Transverse colon (tissue), 4 donors: ENCODE measurements at regions not wholly inside any gene's neighbourhood (a gene's known extent, or its start where the extent isn't known, plus 50 kb on each side); places are given as distances from the start of the nearest gene placed in this dataset.

Experiments used
- DNase-seq: peaks from one replicate; pipeline ENCODE4 v3.0.0-alpha.2; 2019
- H3K27ac ChIP-seq, 4 donors: fragments of 200-600 bp; sonication (generic); 2 replicates each; pipeline ENCODE4 v1.5.1; 2016 to 2018; ENCODE audit warnings: inconsistent platforms in 4 of 4
- H3K27me3 ChIP-seq: fragments of 200-600 bp; sonication (generic); 2 replicates; pipeline ENCODE4 v1.5.1; 2017; ENCODE audit warnings: inconsistent platforms
- H3K36me3 ChIP-seq, 4 donors: fragments of 200-600 bp; sonication (generic); 2 replicates each; pipeline ENCODE4 v1.5.1; 2017 to 2019; ENCODE audit warnings: inconsistent platforms in 4 of 4
- H3K4me1 ChIP-seq, 4 donors: fragments of 200-600 bp; sonication (generic); 2 replicates each; pipeline ENCODE4 v1.5.1; 2017 to 2020; ENCODE audit warnings: inconsistent platforms in 4 of 4
- H3K4me3 ChIP-seq, 4 donors: fragments of 200-600 bp; sonication (generic); 1 replicate in 1 of 4; 2 replicates in 3 of 4; pipeline versions ENCODE4 v1.5.1 to v1.6.1; 2017 to 2019; ENCODE audit warnings: inconsistent platforms in 4 of 4
- H3K9me3 ChIP-seq, 2 donors: fragments of 200-600 bp; sonication (generic); 2 replicates each; pipeline ENCODE4 v1.5.1; 2017 to 2019; ENCODE audit warnings: inconsistent platforms in 2 of 2
- EP300 ChIP-seq: sonication (generic); formaldehyde crosslinking; IDR thresholded peaks from one replicate; pipeline ENCODE4 v1.6.1; 2017; ENCODE audit warnings: antibody characterized with exemption, low read depth
- POLR2A ChIP-seq: fragments of 450-650 bp; IDR thresholded peaks from one replicate; pipeline ENCODE4 v1.6.1; 2016; ENCODE audit warnings: antibody characterized with exemption, mild to moderate bottlenecking, moderate library complexity
- POLR2AphosphoS5 ChIP-seq, 3 donors: sonication (generic); formaldehyde crosslinking; IDR thresholded peaks; one replicate each; pipeline ENCODE4 v1.6.1; 2016; ENCODE audit warnings: antibody characterized with exemption in 3 of 3
- WGBS, 2 donors: methylation state at CpG; one replicate each; pipeline ENCODE4 v1.1.5; 2018; ENCODE audit warnings: low coverage in 1 of 2; 5-methylcytosine and 5-hydroxymethylcytosine counted together
- in situ Hi-C, 4 donors: fragments of 200-750 bp; cut with MboI; loops; one replicate each; pipeline versions ENCODE4 v1.15.0 to v1.15.1; 2017; ENCODE audit warnings: low sequenced_read_pairs in 3 of 4, low pct_ligation_motif_present in 1 of 4, low pct_unique_long_range_greater_than_20kb in 1 of 4
- intact Hi-C: fragments of 100-400 bp; cut with DNase I; formaldehyde crosslinking; loops from one replicate; pipeline ENCODE4 v1.15.1; 2023; ENCODE audit warnings: low total_unique reads
- TF ChIP-seq, protein P1 (sequence below), 5 experiments: fragments of 200-600 bp in 3 of 5; fragments of 450-650 bp in 2 of 5; sonication (generic) in 3 of 5; IDR thresholded peaks; 1 replicate in 2 of 5; 2 replicates in 3 of 5; pipeline ENCODE4 v1.5.1; 2016 to 2017; ENCODE audit warnings: antibody characterized with exemption in 5 of 5, inconsistent platforms in 3 of 5, mild to moderate bottlenecking in 2 of 5, moderate library complexity in 1 of 5

DNA sequence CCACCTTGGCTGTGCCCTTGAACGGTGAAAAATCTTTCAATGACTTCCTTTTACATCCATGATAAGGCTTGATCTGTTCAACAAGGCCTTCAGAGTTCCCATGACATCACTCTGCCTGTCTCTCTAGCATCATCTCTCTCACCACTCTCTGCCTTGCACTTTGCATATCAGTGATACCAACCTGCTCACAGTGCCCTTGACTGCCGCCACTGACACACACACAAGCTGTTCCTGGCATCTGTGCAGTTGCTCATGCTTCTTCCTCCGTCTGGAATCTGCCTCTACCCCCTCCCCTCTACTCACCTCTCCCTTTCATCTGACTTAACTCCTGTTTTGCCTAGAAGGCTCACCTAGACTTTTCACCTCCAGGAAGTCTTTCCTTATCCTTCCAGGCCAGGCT, 79.1 kb upstream of the SEC11C start:
- no peak for DNase-seq
- Histone ChIP-seq H3K36me3 (no peaks in the 10 kb centered on the region), H3K4me1 (peaks cover 0 to 6% (median 0%) of the 10 kb centered on the region in 4 donors), H3K9me3 (no peaks in the 10 kb centered on the region), H3K27me3 (no peaks in the 10 kb centered on the region), H3K4me3 (no peak overlapping the region), H3K27ac (no peak overlapping the region)
- in situ Hi-C loops = loop anchor here (25.0 kb wide), 3 partner anchors 523 to 673 kb away; no protein-coding TSS in a partner anchor
- intact Hi-C loops = no loop called here
- WGBS, 2 donors = 56 to 78% methylated on average over 2 to 3 of the region's 3 CpGs
- TF ChIP-seq, protein P1, sequence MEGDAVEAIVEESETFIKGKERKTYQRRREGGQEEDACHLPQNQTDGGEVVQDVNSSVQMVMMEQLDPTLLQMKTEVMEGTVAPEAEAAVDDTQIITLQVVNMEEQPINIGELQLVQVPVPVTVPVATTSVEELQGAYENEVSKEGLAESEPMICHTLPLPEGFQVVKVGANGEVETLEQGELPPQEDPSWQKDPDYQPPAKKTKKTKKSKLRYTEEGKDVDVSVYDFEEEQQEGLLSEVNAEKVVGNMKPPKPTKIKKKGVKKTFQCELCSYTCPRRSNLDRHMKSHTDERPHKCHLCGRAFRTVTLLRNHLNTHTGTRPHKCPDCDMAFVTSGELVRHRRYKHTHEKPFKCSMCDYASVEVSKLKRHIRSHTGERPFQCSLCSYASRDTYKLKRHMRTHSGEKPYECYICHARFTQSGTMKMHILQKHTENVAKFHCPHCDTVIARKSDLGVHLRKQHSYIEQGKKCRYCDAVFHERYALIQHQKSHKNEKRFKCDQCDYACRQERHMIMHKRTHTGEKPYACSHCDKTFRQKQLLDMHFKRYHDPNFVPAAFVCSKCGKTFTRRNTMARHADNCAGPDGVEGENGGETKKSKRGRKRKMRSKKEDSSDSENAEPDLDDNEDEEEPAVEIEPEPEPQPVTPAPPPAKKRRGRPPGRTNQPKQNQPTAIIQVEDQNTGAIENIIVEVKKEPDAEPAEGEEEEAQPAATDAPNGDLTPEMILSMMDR (IDR thresholded peaks at IDR 0.05) = no peak
- TF ChIP-seq POLR2AphosphoS5 (IDR thresholded peaks at IDR 0.05) (no peak), POLR2A (no peak), EP300 (no peak)

DNA sequence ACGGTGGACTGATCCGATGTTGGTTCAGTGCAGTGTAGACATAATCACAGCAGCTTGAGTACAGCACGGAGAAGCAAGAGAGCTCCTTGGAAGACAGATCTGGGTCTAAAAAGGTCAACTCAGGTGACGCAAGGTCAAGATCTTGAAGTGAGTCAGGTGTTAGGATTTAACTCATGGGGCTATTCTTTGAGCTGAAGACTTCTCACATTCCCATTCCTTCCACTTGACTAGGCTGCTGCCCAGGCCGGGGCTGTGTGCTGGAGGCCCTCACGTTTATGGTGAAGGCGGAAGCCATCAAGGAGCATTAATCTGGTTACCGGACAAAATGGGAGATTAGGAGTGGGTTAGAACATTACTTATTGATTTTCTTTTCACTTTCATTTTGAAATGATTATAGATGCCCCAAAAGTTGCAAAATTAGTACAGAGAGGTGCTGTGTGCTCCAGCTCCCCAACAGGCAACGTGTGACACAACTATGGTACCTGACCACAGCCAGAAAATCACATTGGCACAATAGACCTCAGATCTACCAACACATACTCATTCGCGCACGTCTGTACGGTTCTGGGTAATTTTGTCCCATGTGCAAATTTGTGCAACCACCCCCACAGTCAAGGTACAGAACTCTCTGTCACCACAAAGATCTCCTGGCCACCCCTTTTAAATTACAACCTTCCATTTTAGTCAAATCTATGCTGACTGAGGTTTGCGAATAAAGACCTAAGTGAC, 77.6 kb upstream of the SEC11C start:
- intact Hi-C loops = no loop called here
- in situ Hi-C loops = loop anchor here (25.0 kb wide), 3 partner anchors 525 to 675 kb away; no protein-coding TSS in a partner anchor
- H3K27me3 ChIP-seq = no peaks in the 10 kb centered on the region
- no peak for DNase-seq
- H3K4me1 ChIP-seq = peaks cover 0 to 6% (median 0%) of the 10 kb centered on the region in 4 donors
- WGBS, 2 donors = 89 to 100% methylated on average over 1 to 14 of the region's 14 CpGs
- H3K27ac ChIP-seq = no peak overlapping the region
- H3K36me3 ChIP-seq = no peaks in the 10 kb centered on the region
- TF ChIP-seq EP300 (no peak), POLR2A (no peak), POLR2AphosphoS5 (IDR thresholded peaks at IDR 0.05) (no peak)
- TF ChIP-seq, protein P1 (IDR thresholded peaks at IDR 0.05) = no peak
- no peak overlapping the region for H3K4me3 ChIP-seq
- no peaks in the 10 kb centered on the region for H3K9me3 ChIP-seq

DNA sequence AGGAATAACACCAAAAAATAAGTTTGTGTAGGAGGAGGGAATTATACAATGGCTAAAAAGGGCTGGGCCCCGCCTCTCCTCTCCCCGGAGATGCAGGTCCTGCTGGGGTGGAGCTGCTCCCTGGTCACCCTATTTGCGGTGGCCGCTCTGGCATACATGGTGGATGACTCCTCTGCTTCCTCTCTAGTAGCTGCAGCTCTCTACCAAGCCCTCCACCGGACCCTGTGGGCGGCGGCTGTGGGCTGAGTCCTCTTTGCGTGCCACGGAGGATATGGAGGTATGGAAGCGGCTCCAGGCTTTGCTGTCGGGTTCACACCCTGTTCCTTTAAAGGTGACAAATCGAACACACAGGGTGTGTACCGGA, 77.1 kb upstream of the SEC11C start:
- TF ChIP-seq EP300 (no peak), POLR2A (no peak), POLR2AphosphoS5 (IDR thresholded peaks at IDR 0.05) (no peak)
- TF ChIP-seq, protein P1 (IDR thresholded peaks at IDR 0.05) = no peak
- Histone ChIP-seq H3K4me3 (no peak overlapping the region), H3K4me1 (peaks cover 0 to 6% (median 0%) of the 10 kb centered on the region in 4 donors), H3K36me3 (no peaks in the 10 kb centered on the region), H3K27me3 (no peaks in the 10 kb centered on the region), H3K9me3 (no peaks in the 10 kb centered on the region), H3K27ac (peak overlapping the region in 1 of 4 donors; percentile 63)
- intact Hi-C loops = no loop called here
- 86 to 90% methylated on average over 8 to 13 of the region's 13 CpGs for WGBS, 2 donors
- DNase-seq = no peak
- in situ Hi-C loops = loop anchor here (25.0 kb wide), 3 partner anchors 525 to 675 kb away; no protein-coding TSS in a partner anchor

DNA sequence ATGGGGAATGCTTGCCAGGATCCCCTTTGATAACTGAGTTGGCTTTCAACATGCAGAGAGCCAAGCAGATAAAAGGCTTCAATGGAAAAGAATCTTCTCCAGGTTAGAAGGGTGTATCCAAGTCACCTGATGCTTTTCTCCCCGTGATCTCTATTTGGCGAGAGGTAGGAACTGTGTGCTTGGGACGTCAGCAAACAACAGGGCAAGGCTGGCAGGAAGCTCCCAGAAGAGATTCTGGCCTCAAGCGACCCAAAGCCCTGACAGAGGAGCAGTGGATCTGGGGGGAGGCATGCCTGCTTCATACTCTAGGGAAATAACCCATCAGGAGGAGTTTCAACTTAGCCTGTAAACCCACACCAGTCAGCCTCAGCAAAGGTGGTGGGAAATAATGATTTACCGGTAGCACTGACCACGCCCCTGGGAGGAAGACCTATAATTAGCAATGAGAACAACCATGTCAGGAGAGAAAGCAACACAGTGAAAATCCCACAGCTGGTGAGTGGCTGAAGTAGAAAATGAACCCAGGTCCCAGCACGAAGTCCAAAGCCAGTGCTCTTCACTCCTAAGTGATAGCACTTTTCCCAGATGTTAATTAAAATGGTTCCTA, 76.3 kb upstream of the SEC11C start:
- no peak for DNase-seq
- WGBS, 2 donors = 37 to 61% methylated on average over 5 to 7 of the region's 7 CpGs
- Histone ChIP-seq H3K9me3 (no peaks in the 10 kb centered on the region), H3K36me3 (no peaks in the 10 kb centered on the region), H3K27me3 (no peaks in the 10 kb centered on the region), H3K27ac (peak overlapping the region in 2 of 4 donors; percentile 42 to 63), H3K4me1 (peaks cover 0 to 6% (median 0%) of the 10 kb centered on the region in 4 donors), H3K4me3 (no peak overlapping the region)
- no peak for TF ChIP-seq EP300
- TF ChIP-seq, protein P1 (IDR thresholded peaks at IDR 0.05) = no peak
- TF ChIP-seq POLR2A = no peak
- TF ChIP-seq POLR2AphosphoS5 (IDR thresholded peaks at IDR 0.05) = no peak
- intact Hi-C loops = no loop called here
- in situ Hi-C loops = loop anchor here (25.0 kb wide), 3 partner anchors 526 to 676 kb away; no protein-coding TSS in a partner anchor
